Pancreas (tissue), 10 donors: ENCODE measurements at regions not wholly inside any gene's neighbourhood (a gene's known extent, or its start where the extent isn't known, plus 50 kb on each side); places are given as distances from the start of the nearest gene placed in this dataset.

Experiments used
- ATAC-seq, 4 donors: fragments of 200-7000 bp; cut with Tn5 transposase; one replicate each; pipeline versions ENCODE4 v1.8.0 to v1.9.1; 2020; ENCODE audit warnings: mild to moderate bottlenecking in 4 of 4, moderate library complexity in 4 of 4
- DNase-seq, 6 donors: peaks; one replicate each; pipeline ENCODE4 v3.0.0-alpha.2; 2020
- FAIRE-seq: peaks from 2 replicates; lab custom pipeline; 2012; peaks lifted over from hg19 to GRCh38; lab: Jason Lieb, UNC
- H3K27ac ChIP-seq, 4 donors: fragments of 200-600 bp; sonication (generic); 1 replicate in 3 of 4; 2 replicates in 1 of 4; pipeline versions ENCODE4 v1.5.0 to v1.8.0; 2020
- H3K27me3 ChIP-seq, 4 donors: fragments of 200-600 bp; one replicate each; pipeline ENCODE4 v1.8.0; 2021
- H3K36me3 ChIP-seq, 3 donors: fragments of 200-600 bp; sonication (generic) in 1 of 3; one replicate each; pipeline versions ENCODE4 v1.5.0 to v1.8.0; 2020 to 2021
- H3K4me1 ChIP-seq, 3 donors: fragments of 200-600 bp; one replicate each; pipeline ENCODE4 v1.8.0; 2021
- H3K4me3 ChIP-seq, 4 donors: fragments of 200-600 bp; sonication (generic) in 2 of 4; one replicate each; pipeline versions ENCODE4 v1.5.0 to v1.8.0; 2020 to 2021
- H3K9me3 ChIP-seq, 4 donors: fragments of 200-600 bp; one replicate each; pipeline ENCODE4 v1.8.0; 2021
- WGBS, 2 donors: extraction: QIAGEN DNeasy Blood & Tissue Kit; methylation state at CpG; one replicate each; pipeline ENCODE4 v1.1.7; 2013; 5-methylcytosine and 5-hydroxymethylcytosine counted together
- intact Hi-C, 3 donors: fragments of 100-400 bp; cut with DNase I; formaldehyde crosslinking; loops; one replicate each; pipeline versions ENCODE4 v1.11.1 to v1.14.2; 2022
- TF ChIP-seq, protein P1 (sequence below), 4 donors: fragments of 200-600 bp; sonication (generic) in 3 of 4; IDR thresholded peaks; one replicate each; pipeline versions ENCODE4 v1.5.0 to v1.8.0; 2021; ENCODE audit warnings: antibody characterized with exemption in 4 of 4
- donor health status: healthy with polysubstance abuse.
- donor health status: DM: no; HTN: no; CAD: no; lungs with moderate emphysema.
- donor health status: DM: no; HTN: no; CAD: no.
- donor health status: control.
- donor health status: control.
- donor health status: Bipolar disorder and iron deficiency.
- donor health status: DM: yes; HTN: yes; CAD: no.
- donor health status: DM: no; HTN: no; CAD: no.
- donor health status: DM: no; HTN: no; CAD: no.
- donor health status: DM: yes; HTN: yes; CAD: no.

DNA sequence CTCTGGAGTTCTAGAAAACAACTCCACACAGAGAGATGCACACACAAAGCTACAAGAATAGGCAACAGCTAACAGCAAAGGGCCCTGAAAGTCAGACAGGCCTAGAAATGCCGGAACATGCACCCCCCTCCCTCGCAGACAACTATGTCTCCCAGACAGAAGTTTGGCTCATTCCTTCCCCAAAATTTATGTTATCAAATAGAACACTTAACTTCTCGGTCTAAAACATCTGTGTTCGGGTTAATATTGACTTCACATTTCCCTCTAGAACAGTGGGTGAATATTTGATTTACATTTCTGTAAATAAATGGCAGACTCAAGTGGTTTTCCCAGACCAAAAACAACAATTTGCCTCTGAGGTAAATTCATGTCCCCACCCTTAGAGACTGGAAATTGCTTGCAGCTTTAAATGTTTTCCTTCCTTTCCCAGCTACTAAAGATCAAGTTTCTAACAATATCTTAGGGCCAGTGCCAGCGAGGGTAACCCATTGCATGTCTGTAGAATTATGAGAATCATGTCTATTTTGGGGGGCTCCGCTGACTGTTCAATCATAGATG, 92.5 kb upstream of the INHBA start:
- DNase-seq (no peak), ATAC-seq (no peak), FAIRE-seq (no peak)
- intact Hi-C loops: no loop called here
- no peaks in the 10 kb centered on the region for H3K4me1 ChIP-seq
- WGBS, 2 donors: 49 to 54% methylated on average over 6 of the region's 6 CpGs
- H3K27me3 ChIP-seq: no peaks in the 10 kb centered on the region
- TF ChIP-seq, protein P1, sequence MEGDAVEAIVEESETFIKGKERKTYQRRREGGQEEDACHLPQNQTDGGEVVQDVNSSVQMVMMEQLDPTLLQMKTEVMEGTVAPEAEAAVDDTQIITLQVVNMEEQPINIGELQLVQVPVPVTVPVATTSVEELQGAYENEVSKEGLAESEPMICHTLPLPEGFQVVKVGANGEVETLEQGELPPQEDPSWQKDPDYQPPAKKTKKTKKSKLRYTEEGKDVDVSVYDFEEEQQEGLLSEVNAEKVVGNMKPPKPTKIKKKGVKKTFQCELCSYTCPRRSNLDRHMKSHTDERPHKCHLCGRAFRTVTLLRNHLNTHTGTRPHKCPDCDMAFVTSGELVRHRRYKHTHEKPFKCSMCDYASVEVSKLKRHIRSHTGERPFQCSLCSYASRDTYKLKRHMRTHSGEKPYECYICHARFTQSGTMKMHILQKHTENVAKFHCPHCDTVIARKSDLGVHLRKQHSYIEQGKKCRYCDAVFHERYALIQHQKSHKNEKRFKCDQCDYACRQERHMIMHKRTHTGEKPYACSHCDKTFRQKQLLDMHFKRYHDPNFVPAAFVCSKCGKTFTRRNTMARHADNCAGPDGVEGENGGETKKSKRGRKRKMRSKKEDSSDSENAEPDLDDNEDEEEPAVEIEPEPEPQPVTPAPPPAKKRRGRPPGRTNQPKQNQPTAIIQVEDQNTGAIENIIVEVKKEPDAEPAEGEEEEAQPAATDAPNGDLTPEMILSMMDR (IDR thresholded peaks at IDR 0.05): no peak
- no peak overlapping the region for H3K4me3 ChIP-seq
- H3K27ac ChIP-seq: no peak overlapping the region
- H3K36me3 ChIP-seq: no peaks in the 10 kb centered on the region
- H3K9me3 ChIP-seq: no peaks in the 10 kb centered on the region

DNA sequence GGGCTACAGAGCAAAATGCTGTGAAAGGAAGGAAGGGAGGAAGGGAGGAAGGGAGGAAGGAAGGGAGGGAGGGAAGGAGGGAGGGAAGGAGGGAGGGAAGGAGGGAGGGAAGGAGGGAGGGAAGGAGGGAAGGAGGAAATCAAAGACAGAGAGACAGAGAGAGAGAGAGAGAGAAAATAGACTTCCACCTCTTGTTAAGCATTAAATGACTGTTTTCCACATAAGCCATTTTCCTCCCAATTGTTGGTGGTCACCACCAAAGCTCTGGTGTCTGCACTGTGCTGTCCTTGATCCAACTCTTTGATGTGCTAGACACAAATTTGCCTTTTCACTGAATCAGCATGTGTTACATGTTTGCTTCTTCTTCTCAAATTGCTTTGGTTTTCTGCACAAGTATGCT, 90.7 kb upstream of the INHBA start:
- ATAC-seq: no peak
- no peaks in the 10 kb centered on the region for H3K4me1 ChIP-seq
- no peak overlapping the region for H3K4me3 ChIP-seq
- H3K36me3 ChIP-seq: no peaks in the 10 kb centered on the region
- TF ChIP-seq, protein P1 (IDR thresholded peaks at IDR 0.05): no peak
- no peak for DNase-seq
- H3K27ac ChIP-seq: no peak overlapping the region
- FAIRE-seq: no peak
- intact Hi-C loops: no loop called here
- no peaks in the 10 kb centered on the region for H3K27me3 ChIP-seq
- no peaks in the 10 kb centered on the region for H3K9me3 ChIP-seq

DNA sequence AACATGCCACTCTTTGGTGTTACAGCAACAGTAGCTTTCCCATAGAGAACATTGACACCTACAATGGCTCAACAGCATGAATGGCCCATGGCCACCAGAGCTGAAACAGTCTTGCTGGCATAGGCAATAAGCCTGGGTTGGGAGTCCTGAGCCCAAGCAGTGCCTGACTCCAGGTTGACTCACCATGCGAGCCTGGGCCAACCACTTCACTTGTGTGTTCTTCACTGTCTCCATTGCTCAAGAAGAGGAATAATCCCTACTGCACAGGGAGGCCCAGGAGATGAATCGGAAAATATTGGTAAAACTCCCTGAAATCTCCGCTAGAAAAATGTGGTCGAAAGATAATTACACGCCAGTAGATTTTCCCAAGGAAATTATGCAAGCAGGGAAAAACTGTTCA, 89.2 kb upstream of the INHBA start:
- no peak overlapping the region for H3K27ac ChIP-seq
- no peaks in the 10 kb centered on the region for H3K4me1 ChIP-seq
- 78 to 83% methylated on average over 5 of the region's 5 CpGs for WGBS, 2 donors
- DNase-seq (no peak), FAIRE-seq (no peak), ATAC-seq (no peak)
- H3K4me3 ChIP-seq: no peak overlapping the region
- intact Hi-C loops: no loop called here
- H3K36me3 ChIP-seq: no peaks in the 10 kb centered on the region
- TF ChIP-seq, protein P1 (IDR thresholded peaks at IDR 0.05): no peak
- no peaks in the 10 kb centered on the region for H3K9me3 ChIP-seq
- H3K27me3 ChIP-seq: no peaks in the 10 kb centered on the region

DNA sequence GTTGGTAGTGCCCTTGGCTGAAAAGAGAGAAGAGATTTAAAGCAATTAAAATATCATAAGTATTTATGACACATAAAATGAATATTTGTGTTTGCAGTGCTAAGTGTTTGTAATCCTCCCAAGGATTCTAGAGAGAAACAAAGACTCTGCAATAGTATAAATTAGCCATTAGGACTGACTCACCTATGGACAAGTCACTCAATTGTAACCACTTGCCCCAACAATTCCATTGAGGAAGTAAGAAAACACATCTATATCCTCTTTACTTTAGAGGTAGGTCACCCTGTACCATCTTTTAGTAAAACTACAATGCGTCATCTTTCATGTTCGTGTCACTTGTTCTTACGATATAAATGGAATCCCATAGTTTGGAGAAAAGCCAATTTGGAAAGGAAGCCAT, 85.7 kb upstream of the INHBA start:
- H3K4me1 ChIP-seq: no peaks in the 10 kb centered on the region
- DNase-seq: no peak
- no peak for FAIRE-seq
- H3K27ac ChIP-seq: no peak overlapping the region
- TF ChIP-seq, protein P1 (IDR thresholded peaks at IDR 0.05): no peak
- ATAC-seq: no peak
- no peaks in the 10 kb centered on the region for H3K27me3 ChIP-seq
- intact Hi-C loops: no loop called here
- no peak overlapping the region for H3K4me3 ChIP-seq
- no peaks in the 10 kb centered on the region for H3K9me3 ChIP-seq
- no peaks in the 10 kb centered on the region for H3K36me3 ChIP-seq
- 52 to 59% methylated on average over 3 of the region's 3 CpGs for WGBS, 2 donors

DNA sequence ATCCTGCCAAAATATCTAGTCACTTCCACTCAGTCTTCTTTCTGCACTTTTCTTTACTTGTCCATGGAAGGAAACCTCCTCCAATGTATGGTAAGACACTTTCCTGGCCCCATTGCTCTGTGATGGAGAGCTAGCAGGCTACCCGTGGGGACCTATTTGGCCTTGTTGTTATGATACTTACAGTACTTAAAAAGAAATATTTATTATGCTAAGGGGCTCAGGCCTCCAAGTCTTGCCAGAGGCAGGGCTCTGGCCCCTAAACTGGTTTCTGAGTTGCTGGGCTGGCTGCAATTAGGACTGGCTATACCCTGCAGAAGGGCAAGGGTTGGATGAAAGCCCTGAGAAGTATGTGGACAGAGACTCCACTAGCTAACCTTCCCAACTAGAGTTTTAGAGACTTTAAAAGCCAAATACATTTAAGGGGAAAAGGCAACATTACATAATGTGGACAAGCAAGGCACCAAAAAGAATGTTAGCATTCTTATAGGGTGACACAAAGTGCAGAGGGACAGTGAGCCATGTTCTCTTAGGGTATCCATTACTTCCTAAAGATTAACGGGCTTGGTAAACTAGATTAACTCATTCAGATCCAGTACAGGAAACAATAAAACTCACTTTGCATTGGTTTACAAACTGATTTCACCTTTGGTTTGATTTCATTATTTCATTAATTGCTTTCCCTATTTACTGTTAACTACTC, 84.9 kb upstream of the INHBA start:
- ATAC-seq (no peak), DNase-seq (no peak), FAIRE-seq (no peak)
- no peaks in the 10 kb centered on the region for H3K36me3 ChIP-seq
- TF ChIP-seq, protein P1 (IDR thresholded peaks at IDR 0.05): no peak
- intact Hi-C loops: no loop called here
- H3K9me3 ChIP-seq: no peaks in the 10 kb centered on the region
- no peak overlapping the region for H3K4me3 ChIP-seq
- H3K27ac ChIP-seq: no peak overlapping the region
- 26 to 32% methylated on average over 2 of the region's 2 CpGs for WGBS, 2 donors
- H3K27me3 ChIP-seq: no peaks in the 10 kb centered on the region
- no peaks in the 10 kb centered on the region for H3K4me1 ChIP-seq
